ENCODE measurements at regions not wholly inside any gene's neighbourhood (a gene's known extent, or its start where the extent isn't known, plus 50 kb on each side); places are given as distances from the start of the nearest gene placed in this dataset. TPM values are rescaled to one million over a fixed set of nuclear protein-coding genes. Genes with fewer than 3 reads are reported as not detected.
"Not testable (repeated sequence)": the region's sequence is repeated elsewhere in the genome, so short reads cannot be mapped to it uniquely, and the experiment has no call there.

- H3K27me3 ChIP-seq (ENCODE audit: control insufficient read depth in 1 of 2, insufficient read depth in 2 of 2, low read length in 2 of 2); H3K4me3 ChIP-seq (ENCODE audit: low read length); DNase-seq; H3K27me3 Mint-ChIP-seq; H3K4me1 ChIP-seq (ENCODE audit: insufficient read depth, low read length); H3K9me3 Mint-ChIP-seq; H3K4me3 Mint-ChIP-seq; ATAC-seq (ENCODE audit: poor library complexity); intact Hi-C loops (cut with DNase I, micrococcal nuclease); H3K36me3 ChIP-seq (ENCODE audit: insufficient read depth, low read length); H3K27ac Mint-ChIP-seq; H3K36me3 Mint-ChIP-seq (ENCODE audit: low read depth); POLR2A ChIA-PET; H3K9me3 ChIP-seq (ENCODE audit: control insufficient read depth in 1 of 2, insufficient read depth in 1 of 2, low read length in 2 of 2); H3K27ac ChIP-seq (ENCODE audit: low read depth in 1 of 2, low read length in 2 of 2): not testable (repeated sequence)
- H3K4me1 Mint-ChIP-seq (ENCODE audit: low read depth) = peaks cover 13% of the 10 kb centered on the region
- CTCF ChIA-PET = interaction anchor here (0.6 kb wide), 1 partner anchor 35 kb away, joined by 3 read pairs; no protein-coding TSS in a partner anchor
These were observed 54.7 kb upstream of the PDPR start for GRCh38 chr16:70059429-70059828.

GRCh38 chr16:70060521-70061027 is 53.6 kb upstream of the PDPR start:
- intact Hi-C loops (cut with DNase I, micrococcal nuclease) = not testable (repeated sequence)

DNA sequence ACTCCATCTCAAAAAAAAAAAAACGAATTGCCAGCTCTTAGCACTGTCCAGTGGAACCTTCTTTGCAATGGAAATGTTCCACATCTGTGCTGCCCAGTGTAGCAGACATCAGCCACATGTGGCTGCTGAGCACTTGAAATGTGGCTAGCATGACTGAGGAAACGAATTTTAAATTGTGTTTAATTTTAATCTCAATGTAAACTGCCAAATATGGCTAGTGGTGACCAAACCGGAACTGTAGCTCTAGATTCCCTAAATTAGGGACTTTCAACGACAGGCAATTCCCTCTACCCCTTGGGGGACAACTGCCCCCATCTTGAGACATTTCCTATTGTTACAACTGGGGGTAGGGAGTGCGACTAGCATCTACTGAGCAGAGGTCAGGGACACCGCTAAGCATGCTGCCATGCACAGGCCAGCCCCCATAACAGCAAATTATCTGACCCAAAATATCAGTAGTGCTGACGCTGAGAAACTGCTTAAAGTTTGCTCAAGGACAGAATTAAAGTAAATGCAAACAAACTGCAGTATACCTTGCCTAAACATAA is 52.4 kb upstream of the PDPR start:
- POLR2A ChIA-PET; DNase-seq; H3K27me3 Mint-ChIP-seq; intact Hi-C loops (cut with DNase I, micrococcal nuclease); H3K27ac ChIP-seq (ENCODE audit: low read depth in 1 of 2, low read length in 2 of 2); H3K36me3 ChIP-seq (ENCODE audit: insufficient read depth, low read length); H3K9me3 ChIP-seq (ENCODE audit: control insufficient read depth in 1 of 2, insufficient read depth in 1 of 2, low read length in 2 of 2); H3K9me3 Mint-ChIP-seq; H3K27me3 ChIP-seq (ENCODE audit: control insufficient read depth in 1 of 2, insufficient read depth in 2 of 2, low read length in 2 of 2); ATAC-seq (ENCODE audit: poor library complexity); H3K27ac Mint-ChIP-seq; H3K4me1 Mint-ChIP-seq (ENCODE audit: low read depth); H3K4me3 ChIP-seq (ENCODE audit: low read length); H3K36me3 Mint-ChIP-seq (ENCODE audit: low read depth); CTCF ChIA-PET; H3K4me3 Mint-ChIP-seq: not testable (repeated sequence)
- peaks cover 16% of the 10 kb centered on the region for H3K4me1 ChIP-seq (ENCODE audit: insufficient read depth, low read length)

More at GRCh38 chr16:70060521-70061027, 53.6 kb upstream of the PDPR start:
- H3K9me3 Mint-ChIP-seq; DNase-seq; CTCF ChIA-PET; H3K27me3 ChIP-seq (ENCODE audit: control insufficient read depth in 1 of 2, insufficient read depth in 2 of 2, low read length in 2 of 2); H3K4me3 Mint-ChIP-seq; POLR2A ChIA-PET; H3K36me3 ChIP-seq (ENCODE audit: insufficient read depth, low read length); ATAC-seq (ENCODE audit: poor library complexity); H3K36me3 Mint-ChIP-seq (ENCODE audit: low read depth); H3K4me3 ChIP-seq (ENCODE audit: low read length); H3K27ac ChIP-seq (ENCODE audit: low read depth in 1 of 2, low read length in 2 of 2); H3K27me3 Mint-ChIP-seq; H3K27ac Mint-ChIP-seq; H3K9me3 ChIP-seq (ENCODE audit: control insufficient read depth in 1 of 2, insufficient read depth in 1 of 2, low read length in 2 of 2): not testable (repeated sequence)
- peaks cover 13% of the 10 kb centered on the region for H3K4me1 Mint-ChIP-seq (ENCODE audit: low read depth)
- H3K4me1 ChIP-seq (ENCODE audit: insufficient read depth, low read length) = peaks cover 12% of the 10 kb centered on the region

DNA sequence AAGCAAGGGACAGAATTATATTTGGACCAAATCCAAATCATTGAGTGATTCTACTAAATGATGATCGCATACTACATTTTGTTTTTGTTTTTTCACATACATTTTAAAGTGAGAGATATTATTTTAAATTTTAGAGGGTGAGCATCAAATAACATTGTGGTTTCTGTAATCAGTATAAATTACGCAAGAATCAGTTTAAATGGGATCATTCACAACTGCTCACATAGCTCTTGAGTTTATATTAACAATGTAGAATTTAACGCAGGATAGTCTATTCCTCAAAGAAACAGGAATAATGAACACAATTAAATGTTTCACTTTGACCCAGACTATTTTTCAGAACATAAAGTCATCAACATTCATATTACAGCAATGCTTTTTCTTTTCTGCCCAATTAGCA is 51.2 kb upstream of the PDPR start:
- POLR2A ChIA-PET; H3K27me3 ChIP-seq (ENCODE audit: control insufficient read depth in 1 of 2, insufficient read depth in 2 of 2, low read length in 2 of 2); H3K9me3 ChIP-seq (ENCODE audit: control insufficient read depth in 1 of 2, insufficient read depth in 1 of 2, low read length in 2 of 2); H3K27ac ChIP-seq (ENCODE audit: low read depth in 1 of 2, low read length in 2 of 2); H3K36me3 ChIP-seq (ENCODE audit: insufficient read depth, low read length); H3K27ac Mint-ChIP-seq; H3K4me3 ChIP-seq (ENCODE audit: low read length); DNase-seq; ATAC-seq (ENCODE audit: poor library complexity); intact Hi-C loops (cut with DNase I, micrococcal nuclease); H3K27me3 Mint-ChIP-seq; H3K36me3 Mint-ChIP-seq (ENCODE audit: low read depth); H3K4me1 Mint-ChIP-seq (ENCODE audit: low read depth); H3K9me3 Mint-ChIP-seq; CTCF ChIA-PET; H3K4me3 Mint-ChIP-seq: not testable (repeated sequence)
- H3K4me1 ChIP-seq (ENCODE audit: insufficient read depth, low read length) = peaks cover 18% of the 10 kb centered on the region

Small RNA genes in the stretch of these regions (microRNA-seq; reads per million reads assigned to microRNA genes)
- gene MIR1972-2 (ENCODE audit: borderline microRNAs expressed, borderline replicate concordance) = not detected

All from CD4-positive, alpha-beta T cell (primary cell).